Mesendoderm (in vitro differentiated cells): ENCODE measurements at regions not wholly inside any gene's neighbourhood (a gene's known extent, or its start where the extent isn't known, plus 50 kb on each side); places are given as distances from the start of the nearest gene placed in this dataset.
A peak's percentile ranks its signal among the peaks of the same experiment; 100 is the strongest.

ENCODE experiments used
- DNase-seq: peaks from one replicate; pipeline ENCODE4 v3.0.0; 2013
- H2AK5ac ChIP-seq: 2 replicates; pipeline ENCODE4 v1.6.1; 2013; ENCODE audit warnings: low read length, inconsistent platforms
- H2BK120ac ChIP-seq: 2 replicates; pipeline ENCODE4 v1.6.1; 2013; ENCODE audit warnings: low read depth, mild to moderate bottlenecking, low read length, moderate library complexity, mixed read lengths
- H2BK15ac ChIP-seq: replicated peaks from 2 replicates; pipeline ENCODE4 v1.6.1; 2013; ENCODE audit warnings: low read depth, mild to moderate bottlenecking, moderate library complexity
- H2BK5ac ChIP-seq: 2 replicates; pipeline ENCODE4 v1.6.1; 2013; ENCODE audit warnings: low read length, inconsistent platforms
- H3K18ac ChIP-seq: 2 replicates; pipeline ENCODE4 v1.6.1; 2013; ENCODE audit warnings: mild to moderate bottlenecking, low read length, mixed read lengths
- H3K23ac ChIP-seq: one replicate; pipeline ENCODE4 v1.6.1; 2013; ENCODE audit warnings: low read length
- H3K27ac ChIP-seq: 2 replicates; pipeline ENCODE4 v1.5.1; 2013; ENCODE audit warnings: low read depth, mild to moderate bottlenecking, inconsistent platforms, low read length, moderate library complexity
- H3K27me3 ChIP-seq: 2 replicates; pipeline ENCODE4 v1.6.1; 2013; ENCODE audit warnings: low read length, control low read depth, mild to moderate bottlenecking, inconsistent platforms; ENCODE audit not compliant: insufficient read depth, poor library complexity
- H3K36me3 ChIP-seq: 2 replicates; pipeline ENCODE4 v1.6.1; 2013; ENCODE audit warnings: low read length, inconsistent platforms; ENCODE audit not compliant: control insufficient read depth, insufficient read depth
- H3K4ac ChIP-seq: one replicate; pipeline ENCODE4 v1.6.1; 2013; ENCODE audit warnings: low read depth, mild to moderate bottlenecking, low read length, moderate library complexity
- H3K4me1 ChIP-seq: 2 replicates; pipeline ENCODE4 v1.6.1; 2013; ENCODE audit warnings: low read depth, low read length, inconsistent platforms; ENCODE audit not compliant: control insufficient read depth
- H3K4me2 ChIP-seq: 2 replicates; pipeline ENCODE4 v1.6.1; 2013; ENCODE audit warnings: low read length
- H3K4me3 ChIP-seq: 2 replicates; pipeline ENCODE4 v1.5.1; 2013; ENCODE audit warnings: mild to moderate bottlenecking, low read length
- H3K56ac ChIP-seq: one replicate; pipeline ENCODE4 v1.6.1; 2013; ENCODE audit warnings: low read length
- H3K79me1 ChIP-seq: 2 replicates; pipeline ENCODE4 v1.6.1; 2013; ENCODE audit warnings: low read length, inconsistent platforms
- H3K79me2 ChIP-seq: 2 replicates; pipeline ENCODE4 v1.6.1; 2013; ENCODE audit warnings: mild to moderate bottlenecking, low read length; ENCODE audit not compliant: control insufficient read depth, insufficient read depth
- H3K9ac ChIP-seq: 2 replicates; pipeline ENCODE4 v1.6.1; 2013; ENCODE audit warnings: low read length, inconsistent platforms
- H4K5ac ChIP-seq: one replicate; pipeline ENCODE4 v1.6.1; 2013; ENCODE audit warnings: low read length
- H4K8ac ChIP-seq: one replicate; pipeline ENCODE4 v1.6.1; 2013; ENCODE audit warnings: low read depth, mild to moderate bottlenecking, control low read depth, low read length, moderate library complexity
- WGBS: extraction: QIAGEN DNeasy Blood & Tissue Kit; methylation state at CpG from one replicate; pipeline ENCODE4 v1.1.7; 2013; ENCODE audit warnings: low lambda C conversion rate, missing lambda C conversion rate; ENCODE audit not compliant: insufficient coverage; ENCODE audit errors: extremely low coverage; 5-methylcytosine and 5-hydroxymethylcytosine counted together

GRCh38 chr6:105780146-105780860 lies 305.8 kb upstream of the PRDM1 start:
- no peak overlapping the region for H2AK5ac ChIP-seq
- no peak overlapping the region for H3K56ac ChIP-seq
- H2BK5ac ChIP-seq: no peak overlapping the region
- peak overlapping the region; percentile 18 for H3K23ac ChIP-seq
- no peak overlapping the region for H3K4me2 ChIP-seq
- H3K4ac ChIP-seq: no peak overlapping the region
- no peak overlapping the region for H4K8ac ChIP-seq
- no peak overlapping the region for H3K4me3 ChIP-seq
- no CpG with 5 or more reads among the region's 12 CpGs for WGBS
- H3K9ac ChIP-seq: no peak overlapping the region
- no peaks in the 10 kb centered on the region for H3K36me3 ChIP-seq
- H3K4me1 ChIP-seq: no peaks in the 10 kb centered on the region
- H2BK15ac ChIP-seq: no peak overlapping the region
- H3K27ac ChIP-seq: no peak overlapping the region
- no peak overlapping the region for H2BK120ac ChIP-seq
- H3K79me2 ChIP-seq: no peaks in the 10 kb centered on the region
- no peaks in the 10 kb centered on the region for H3K79me1 ChIP-seq
- no peak overlapping the region for H4K5ac ChIP-seq
- no peak for DNase-seq
- no peaks in the 10 kb centered on the region for H3K27me3 ChIP-seq
- no peak overlapping the region for H3K18ac ChIP-seq

GRCh38 chr6:105779110-105779509 lies 307.0 kb upstream of the PRDM1 start:
- Histone ChIP-seq H3K4me3 (no peak overlapping the region), H3K9ac (no peak overlapping the region), H3K27ac (no peak overlapping the region), H3K4me2 (no peak overlapping the region), H3K4me1 (no peaks in the 10 kb centered on the region), H3K27me3 (no peaks in the 10 kb centered on the region), H2BK120ac (no peak overlapping the region), H3K79me1 (no peaks in the 10 kb centered on the region), H4K8ac (no peak overlapping the region), H3K23ac (no peak overlapping the region), H2BK5ac (no peak overlapping the region), H3K79me2 (no peaks in the 10 kb centered on the region), H2BK15ac (no peak overlapping the region), H2AK5ac (no peak overlapping the region), H3K56ac (no peak overlapping the region), H3K18ac (no peak overlapping the region), H4K5ac (no peak overlapping the region), H3K4ac (no peak overlapping the region), H3K36me3 (no peaks in the 10 kb centered on the region)
- DNase-seq: no peak
- WGBS: no CpG with 5 or more reads among the region's 5 CpGs

GRCh38 chr6:105775095-105775494 lies 311.0 kb upstream of the PRDM1 start:
- Histone ChIP-seq H2BK120ac (no peak overlapping the region), H3K4me3 (no peak overlapping the region), H3K23ac (no peak overlapping the region), H3K79me1 (no peaks in the 10 kb centered on the region), H2AK5ac (no peak overlapping the region), H4K8ac (no peak overlapping the region), H3K18ac (no peak overlapping the region), H3K9ac (no peak overlapping the region), H3K79me2 (no peaks in the 10 kb centered on the region), H4K5ac (no peak overlapping the region), H3K36me3 (no peaks in the 10 kb centered on the region), H3K27me3 (no peaks in the 10 kb centered on the region), H3K4me1 (peaks cover 5% of the 10 kb centered on the region), H3K4ac (no peak overlapping the region), H3K56ac (no peak overlapping the region), H3K27ac (no peak overlapping the region), H2BK5ac (no peak overlapping the region), H3K4me2 (no peak overlapping the region), H2BK15ac (no peak overlapping the region)
- no CpG with 5 or more reads among the region's 1 CpG for WGBS
- DNase-seq: no peak

- Histone ChIP-seq H3K4me1 (peaks cover 5% of the 10 kb centered on the region), H2BK15ac (no peak overlapping the region), H3K4me3 (no peak overlapping the region), H3K79me2 (no peaks in the 10 kb centered on the region), H3K4me2 (no peak overlapping the region), H3K9ac (no peak overlapping the region), H3K23ac (no peak overlapping the region), H4K8ac (no peak overlapping the region), H3K18ac (no peak overlapping the region), H3K36me3 (no peaks in the 10 kb centered on the region), H4K5ac (no peak overlapping the region), H2BK5ac (no peak overlapping the region), H3K27me3 (no peaks in the 10 kb centered on the region), H3K4ac (no peak overlapping the region), H3K27ac (no peak overlapping the region), H2AK5ac (no peak overlapping the region), H3K79me1 (no peaks in the 10 kb centered on the region), H2BK120ac (no peak overlapping the region), H3K56ac (no peak overlapping the region)
- no CpG with 5 or more reads among the region's 1 CpG for WGBS
- DNase-seq: no peak
Observed at GRCh38 chr6:105774247-105774646, 311.9 kb upstream of the PRDM1 start.

GRCh38 chr6:105771313-105771970 lies 314.7 kb upstream of the PRDM1 start:
- Histone ChIP-seq H3K4me3 (no peak overlapping the region), H3K4me2 (no peak overlapping the region), H3K79me2 (no peaks in the 10 kb centered on the region), H3K4me1 (peaks cover 5% of the 10 kb centered on the region), H4K8ac (no peak overlapping the region), H2BK5ac (no peak overlapping the region), H2BK15ac (no peak overlapping the region), H2BK120ac (no peak overlapping the region), H3K79me1 (no peaks in the 10 kb centered on the region), H3K23ac (no peak overlapping the region), H3K18ac (no peak overlapping the region), H3K27ac (no peak overlapping the region), H3K27me3 (no peaks in the 10 kb centered on the region), H4K5ac (no peak overlapping the region), H3K36me3 (no peaks in the 10 kb centered on the region), H3K4ac (no peak overlapping the region), H2AK5ac (no peak overlapping the region), H3K56ac (no peak overlapping the region), H3K9ac (no peak overlapping the region)
- DNase-seq: no peak
- WGBS: no CpG with 5 or more reads among the region's 1 CpG
